ENCODE measurements at regions not wholly inside any gene's neighbourhood (a gene's known extent, or its start where the extent isn't known, plus 50 kb on each side); places are given as distances from the start of the nearest gene placed in this dataset.

DNA sequence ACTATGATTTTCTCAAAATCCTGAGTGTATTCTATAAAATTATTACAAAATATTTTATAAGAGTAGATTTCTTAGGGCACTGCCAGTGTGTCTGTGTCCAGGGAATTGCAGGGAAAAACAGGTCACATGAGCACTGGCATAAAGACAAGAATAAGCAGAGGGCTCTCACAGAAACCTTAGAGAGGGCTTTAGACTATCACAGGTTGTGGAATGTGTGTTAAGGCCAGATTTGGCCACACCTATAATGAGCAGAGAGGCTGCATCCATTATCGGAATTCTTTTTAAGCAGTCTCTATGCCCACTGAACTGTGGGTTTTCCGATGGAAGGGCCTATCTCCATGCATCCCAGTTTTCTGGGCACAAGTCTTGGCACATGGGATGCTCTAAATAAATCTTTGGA, 90.2 kb downstream of the RTP4 start:
- TF ChIP-seq EZH2 (IDR thresholded peaks at IDR 0.05; ENCODE audit: borderline replicate concordance, low read depth, low read length, severe bottlenecking) = no peak
- no peak for TF ChIP-seq MAX (IDR thresholded peaks at IDR 0.05; ENCODE audit: insufficient read depth, insufficient read length)
- TF ChIP-seq, protein P1, sequence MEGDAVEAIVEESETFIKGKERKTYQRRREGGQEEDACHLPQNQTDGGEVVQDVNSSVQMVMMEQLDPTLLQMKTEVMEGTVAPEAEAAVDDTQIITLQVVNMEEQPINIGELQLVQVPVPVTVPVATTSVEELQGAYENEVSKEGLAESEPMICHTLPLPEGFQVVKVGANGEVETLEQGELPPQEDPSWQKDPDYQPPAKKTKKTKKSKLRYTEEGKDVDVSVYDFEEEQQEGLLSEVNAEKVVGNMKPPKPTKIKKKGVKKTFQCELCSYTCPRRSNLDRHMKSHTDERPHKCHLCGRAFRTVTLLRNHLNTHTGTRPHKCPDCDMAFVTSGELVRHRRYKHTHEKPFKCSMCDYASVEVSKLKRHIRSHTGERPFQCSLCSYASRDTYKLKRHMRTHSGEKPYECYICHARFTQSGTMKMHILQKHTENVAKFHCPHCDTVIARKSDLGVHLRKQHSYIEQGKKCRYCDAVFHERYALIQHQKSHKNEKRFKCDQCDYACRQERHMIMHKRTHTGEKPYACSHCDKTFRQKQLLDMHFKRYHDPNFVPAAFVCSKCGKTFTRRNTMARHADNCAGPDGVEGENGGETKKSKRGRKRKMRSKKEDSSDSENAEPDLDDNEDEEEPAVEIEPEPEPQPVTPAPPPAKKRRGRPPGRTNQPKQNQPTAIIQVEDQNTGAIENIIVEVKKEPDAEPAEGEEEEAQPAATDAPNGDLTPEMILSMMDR (IDR thresholded peaks at IDR 0.05; ENCODE audit: extremely low read depth in 1 of 2, insufficient read depth in 1 of 2, low read depth in 1 of 2, low read length in 2 of 2) = no peak
- no peak for TF ChIP-seq POLR2AphosphoS5 (IDR thresholded peaks at IDR 0.05; ENCODE audit: insufficient read depth, low read depth, low read length)
- no peak for TF ChIP-seq POLR2A (IDR thresholded peaks at IDR 0.05; ENCODE audit: low read depth, low read length)
